ENCODE measurements at regions not wholly inside any gene's neighbourhood (a gene's known extent, or its start where the extent isn't known, plus 50 kb on each side); places are given as distances from the start of the nearest gene placed in this dataset.

GRCh38 chr1:221381910-221382623 is 359.8 kb downstream of the DUSP10 start:
- Histone ChIP-seq H3K4me1 (no peaks in the 10 kb centered on the region), H3K4me3 (no peak overlapping the region), H3K36me3 (no peaks in the 10 kb centered on the region), H3K27ac (no peak overlapping the region), H3K9me3 (no peaks in the 10 kb centered on the region), H3K27me3 (no peaks in the 10 kb centered on the region)
- TF ChIP-seq, protein P1, sequence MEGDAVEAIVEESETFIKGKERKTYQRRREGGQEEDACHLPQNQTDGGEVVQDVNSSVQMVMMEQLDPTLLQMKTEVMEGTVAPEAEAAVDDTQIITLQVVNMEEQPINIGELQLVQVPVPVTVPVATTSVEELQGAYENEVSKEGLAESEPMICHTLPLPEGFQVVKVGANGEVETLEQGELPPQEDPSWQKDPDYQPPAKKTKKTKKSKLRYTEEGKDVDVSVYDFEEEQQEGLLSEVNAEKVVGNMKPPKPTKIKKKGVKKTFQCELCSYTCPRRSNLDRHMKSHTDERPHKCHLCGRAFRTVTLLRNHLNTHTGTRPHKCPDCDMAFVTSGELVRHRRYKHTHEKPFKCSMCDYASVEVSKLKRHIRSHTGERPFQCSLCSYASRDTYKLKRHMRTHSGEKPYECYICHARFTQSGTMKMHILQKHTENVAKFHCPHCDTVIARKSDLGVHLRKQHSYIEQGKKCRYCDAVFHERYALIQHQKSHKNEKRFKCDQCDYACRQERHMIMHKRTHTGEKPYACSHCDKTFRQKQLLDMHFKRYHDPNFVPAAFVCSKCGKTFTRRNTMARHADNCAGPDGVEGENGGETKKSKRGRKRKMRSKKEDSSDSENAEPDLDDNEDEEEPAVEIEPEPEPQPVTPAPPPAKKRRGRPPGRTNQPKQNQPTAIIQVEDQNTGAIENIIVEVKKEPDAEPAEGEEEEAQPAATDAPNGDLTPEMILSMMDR (IDR thresholded peaks at IDR 0.05), result no peak
- no peak for DNase-seq (ENCODE audit: low spot score)

DNA sequence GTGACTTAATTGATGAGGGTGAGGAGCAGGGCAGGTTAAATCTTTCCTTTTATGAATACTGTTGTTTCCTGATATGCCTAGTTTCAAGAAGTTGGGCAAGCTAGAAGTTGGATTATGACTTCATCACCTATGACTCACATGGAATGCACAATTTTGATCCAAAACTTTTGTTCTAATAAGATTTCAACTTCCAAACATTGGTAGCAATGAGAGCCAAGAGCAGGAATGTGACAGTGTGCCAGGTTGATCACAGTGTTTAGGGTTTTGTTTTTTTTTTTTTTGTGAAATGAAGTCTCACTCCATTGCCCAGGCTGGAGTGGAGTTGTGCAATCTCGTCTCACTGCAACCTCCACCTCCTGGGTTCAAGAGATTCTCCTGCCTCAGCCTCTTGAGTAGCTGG is 349.4 kb downstream of the DUSP10 start:
- DNase-seq (ENCODE audit: low spot score), result peak; percentile 77

GRCh38 chr1:221394011-221394544 is 347.8 kb downstream of the DUSP10 start:
- DNase-seq (ENCODE audit: low spot score), result no peak
- no peak overlapping the region for H3K4me3 ChIP-seq
- no peaks in the 10 kb centered on the region for H3K27me3 ChIP-seq
- no peaks in the 10 kb centered on the region for H3K36me3 ChIP-seq
- H3K9me3 ChIP-seq, result peaks cover 0 to 8% of the 10 kb centered on the region in 2 donors
- TF ChIP-seq, protein P1 (IDR thresholded peaks at IDR 0.05), result no peak
- no peaks in the 10 kb centered on the region for H3K4me1 ChIP-seq
- peak overlapping the region in 1 of 2 donors; percentile 1 for H3K27ac ChIP-seq

More for the DNA sequence above, 349.4 kb downstream of the DUSP10 start:
- H3K27me3 ChIP-seq, result no peaks in the 10 kb centered on the region
- no peaks in the 10 kb centered on the region for H3K4me1 ChIP-seq
- TF ChIP-seq, protein P1 (IDR thresholded peaks at IDR 0.05), result no peak
- no peaks in the 10 kb centered on the region for H3K36me3 ChIP-seq
- H3K9me3 ChIP-seq, result peaks cover 0 to 4% of the 10 kb centered on the region in 2 donors
- H3K27ac ChIP-seq, result no peak overlapping the region
- H3K4me3 ChIP-seq, result no peak overlapping the region

DNA sequence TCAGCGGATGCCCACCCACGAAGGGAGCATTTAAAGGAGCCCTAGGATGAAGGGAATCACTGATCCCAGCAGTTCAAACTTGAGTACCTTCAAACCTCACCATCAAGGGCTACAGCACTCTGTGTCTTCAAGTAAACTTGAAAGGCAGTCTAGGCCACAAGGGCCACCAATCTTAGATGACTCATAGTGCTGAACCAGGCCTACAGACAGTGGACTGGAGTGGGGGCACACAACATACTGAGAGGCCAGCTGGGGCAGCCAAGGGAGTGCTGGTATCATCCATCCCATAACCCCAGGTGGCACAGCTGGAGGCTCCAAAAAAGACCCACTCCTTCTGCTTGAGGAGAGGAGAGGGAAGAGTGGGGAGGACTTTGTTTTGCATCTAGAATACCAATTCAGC is 345.4 kb downstream of the DUSP10 start:
- Histone ChIP-seq H3K9me3 (peaks cover 0 to 11% of the 10 kb centered on the region in 2 donors), H3K4me1 (no peaks in the 10 kb centered on the region), H3K4me3 (no peak overlapping the region), H3K27me3 (no peaks in the 10 kb centered on the region), H3K36me3 (no peaks in the 10 kb centered on the region), H3K27ac (no peak overlapping the region)
- TF ChIP-seq, protein P1 (IDR thresholded peaks at IDR 0.05), result no peak
- no peak for DNase-seq (ENCODE audit: low spot score)

- TF ChIP-seq, protein P1 (IDR thresholded peaks at IDR 0.05), result no peak
- Histone ChIP-seq H3K36me3 (no peaks in the 10 kb centered on the region), H3K4me3 (no peak overlapping the region), H3K9me3 (peaks cover 0 to 11% of the 10 kb centered on the region in 2 donors), H3K27ac (no peak overlapping the region), H3K27me3 (no peaks in the 10 kb centered on the region), H3K4me1 (no peaks in the 10 kb centered on the region)
- DNase-seq (ENCODE audit: low spot score), result no peak
Measured at GRCh38 chr1:221397141-221397540, 344.7 kb downstream of the DUSP10 start.
